Stimulated activated CD4-positive, alpha-beta T cell treated with anti-CD3 and anti-CD28 coated beads, Interleukin-12 subunit alpha, Interleukin-12 subunit beta, amount 100 ng/mL, for 48 hours (primary cell): ENCODE measurements at regions not wholly inside any gene's neighbourhood (a gene's known extent, or its start where the extent isn't known, plus 50 kb on each side); places are given as distances from the start of the nearest gene placed in this dataset.

ENCODE experiments used
- DNase-seq, 3 donors: peaks; one replicate each; pipeline ENCODE4 v3.0.0-alpha.2; 2020; ENCODE audit warnings: low read depth in 2 of 3, low spot score in 1 of 3

- DNase-seq, result no peak
These were observed 139.2 kb downstream of the SLC4A3 start for GRCh38 chr2:219766658-219767057.

GRCh38 chr2:219769090-219769910, 141.9 kb downstream of the SLC4A3 start:
- no peak for DNase-seq

GRCh38 chr2:219772103-219772635, 144.7 kb downstream of the SLC4A3 start:
- DNase-seq, result no peak

GRCh38 chr2:219772697-219773096, 145.3 kb downstream of the SLC4A3 start:
- no peak for DNase-seq

GRCh38 chr2:219775506-219775905, 148.1 kb downstream of the SLC4A3 start:
- no peak for DNase-seq

- DNase-seq, result no peak
These were observed 150.0 kb downstream of the SLC4A3 start for GRCh38 chr2:219777388-219777787.

- no peak for DNase-seq
These were observed 150.8 kb downstream of the SLC4A3 start for GRCh38 chr2:219778189-219778588.

- no peak for DNase-seq
These were observed 155.4 kb downstream of the SLC4A3 start for GRCh38 chr2:219782737-219783348.

GRCh38 chr2:219783359-219783975, 156.0 kb downstream of the SLC4A3 start:
- no peak for DNase-seq

- DNase-seq, result no peak
These were observed 156.7 kb downstream of the SLC4A3 start for GRCh38 chr2:219784178-219784577.

- DNase-seq, result no peak
These were observed 162.0 kb downstream of the SLC4A3 start for GRCh38 chr2:219789476-219789875.

- DNase-seq, result no peak
These were observed 165.0 kb downstream of the SLC4A3 start for GRCh38 chr2:219792446-219792845.

- DNase-seq, result no peak
These were observed 171.0 kb downstream of the SLC4A3 start for GRCh38 chr2:219798430-219798829.

- DNase-seq, result no peak
These were observed 175.9 kb downstream of the SLC4A3 start for GRCh38 chr2:219803294-219803693.

- DNase-seq, result no peak
These were observed 183.5 kb downstream of the SLC4A3 start for GRCh38 chr2:219810895-219811294.

GRCh38 chr2:219812672-219813071, 185.2 kb downstream of the SLC4A3 start:
- no peak for DNase-seq

- DNase-seq, result no peak
These were observed 193.3 kb downstream of the SLC4A3 start for GRCh38 chr2:219820767-219821166.

GRCh38 chr2:219823574-219823973, 196.1 kb downstream of the SLC4A3 start:
- DNase-seq, result no peak

GRCh38 chr2:219824996-219825395, 197.6 kb downstream of the SLC4A3 start:
- DNase-seq, result no peak

- no peak for DNase-seq
These were observed 200.7 kb downstream of the SLC4A3 start for GRCh38 chr2:219828127-219828526.

GRCh38 chr2:219829667-219830352, 202.4 kb downstream of the SLC4A3 start:
- no peak for DNase-seq
